ENCODE measurements at regions not wholly inside any gene's neighbourhood (a gene's known extent, or its start where the extent isn't known, plus 50 kb on each side); places are given as distances from the start of the nearest gene placed in this dataset.

GRCh38 chr2:65881592-65881991 lies 449.2 kb upstream of the SPRED2 start:
- DNase-seq, result no peak

GRCh38 chr2:65880436-65880835 lies 448.0 kb upstream of the SPRED2 start:
- no peak for DNase-seq

- DNase-seq, result no peak
These were observed 445.6 kb upstream of the SPRED2 start for GRCh38 chr2:65878011-65878340.

GRCh38 chr2:65877331-65878010 lies 445.1 kb upstream of the SPRED2 start:
- DNase-seq, result no peak

GRCh38 chr2:65876114-65876513 lies 443.7 kb upstream of the SPRED2 start:
- no peak for DNase-seq

GRCh38 chr2:65870826-65871225 lies 438.4 kb upstream of the SPRED2 start:
- no peak for DNase-seq

GRCh38 chr2:65869296-65869695 lies 436.9 kb upstream of the SPRED2 start:
- no peak for DNase-seq

GRCh38 chr2:65868177-65868576 lies 435.8 kb upstream of the SPRED2 start:
- DNase-seq, result no peak

GRCh38 chr2:65867446-65867845 lies 435.0 kb upstream of the SPRED2 start:
- DNase-seq, result no peak

GRCh38 chr2:65866148-65866547 lies 433.7 kb upstream of the SPRED2 start:
- DNase-seq, result no peak

- DNase-seq, result no peak
These were observed 432.2 kb upstream of the SPRED2 start for GRCh38 chr2:65864619-65865018.

- DNase-seq, result no peak
These were observed 431.3 kb upstream of the SPRED2 start for GRCh38 chr2:65863713-65864112.

- no peak for DNase-seq
These were observed 424.5 kb upstream of the SPRED2 start for GRCh38 chr2:65856928-65857327.

GRCh38 chr2:65856423-65856822 lies 424.0 kb upstream of the SPRED2 start:
- DNase-seq, result no peak

- no peak for DNase-seq
These were observed 418.3 kb upstream of the SPRED2 start for GRCh38 chr2:65850695-65851094.

- no peak for DNase-seq
These were observed 414.7 kb upstream of the SPRED2 start for GRCh38 chr2:65846989-65847678.

- DNase-seq, result no peak
These were observed 413.2 kb upstream of the SPRED2 start for GRCh38 chr2:65845442-65846182.

GRCh38 chr2:65842104-65842503 lies 409.7 kb upstream of the SPRED2 start:
- DNase-seq, result no peak

- DNase-seq, result no peak
These were observed 403.7 kb upstream of the SPRED2 start for GRCh38 chr2:65835975-65836549.

- DNase-seq, result no peak
These were observed 402.5 kb upstream of the SPRED2 start for GRCh38 chr2:65834771-65835475.

GRCh38 chr2:65834062-65834461 lies 401.7 kb upstream of the SPRED2 start:
- no peak for DNase-seq

- no peak for DNase-seq
These were observed 399.1 kb upstream of the SPRED2 start for GRCh38 chr2:65831509-65831908.

GRCh38 chr2:65826567-65826966 lies 394.2 kb upstream of the SPRED2 start:
- no peak for DNase-seq

Data from SHP77 treated with DMSO at 0.1 percent for 48 hours (cell line).